ENCODE measurements at regions not wholly inside any gene's neighbourhood (a gene's known extent, or its start where the extent isn't known, plus 50 kb on each side); places are given as distances from the start of the nearest gene placed in this dataset.

DNA sequence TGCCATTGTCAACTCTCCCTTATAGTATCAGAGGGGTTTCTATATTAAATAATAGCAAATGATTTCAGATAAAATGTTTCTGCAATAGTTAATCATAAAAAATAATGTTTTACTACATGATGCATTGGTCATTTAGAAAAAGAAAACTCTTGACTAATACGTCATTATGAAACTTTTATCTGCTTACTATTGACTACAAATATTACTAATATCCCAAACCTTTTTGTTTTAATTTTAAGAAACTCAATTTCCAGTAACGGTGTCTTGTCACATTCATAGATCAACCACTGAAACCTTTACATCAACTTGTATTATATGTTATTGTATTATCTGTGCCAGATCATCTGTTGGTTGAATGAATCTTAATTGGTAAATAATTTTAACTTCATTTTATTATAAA is 482.9 kb upstream of the SLC35B3 start:
- H3K27ac ChIP-seq (ENCODE audit: low read depth in 1 of 2, low read length in 2 of 2) = no peak overlapping the region
- WGBS, 2 donors = 82% methylated on average over 2 of the region's 2 CpGs
- no peaks in the 10 kb centered on the region for H3K9me3 ChIP-seq (ENCODE audit: control insufficient read depth, low read length)
- H3K36me3 ChIP-seq (ENCODE audit: control insufficient read depth in 1 of 2, insufficient read depth in 2 of 2, low read length in 1 of 2) = no peaks in the 10 kb centered on the region
- DNase-seq (no peak), ATAC-seq (ENCODE audit: low FRiP score) (no peak)
- H3K4me1 ChIP-seq (ENCODE audit: control insufficient read depth in 1 of 2, insufficient read depth in 2 of 2, low read length in 2 of 2) = no peaks in the 10 kb centered on the region
- intact Hi-C loops (cut with DNase I) = no loop called here
- H3K4me3 ChIP-seq (ENCODE audit: low read length in 2 of 2) = no peak overlapping the region
- no peaks in the 10 kb centered on the region for H3K27me3 ChIP-seq (ENCODE audit: control insufficient read depth in 1 of 2, insufficient read depth in 2 of 2, low read length in 1 of 2)

DNA sequence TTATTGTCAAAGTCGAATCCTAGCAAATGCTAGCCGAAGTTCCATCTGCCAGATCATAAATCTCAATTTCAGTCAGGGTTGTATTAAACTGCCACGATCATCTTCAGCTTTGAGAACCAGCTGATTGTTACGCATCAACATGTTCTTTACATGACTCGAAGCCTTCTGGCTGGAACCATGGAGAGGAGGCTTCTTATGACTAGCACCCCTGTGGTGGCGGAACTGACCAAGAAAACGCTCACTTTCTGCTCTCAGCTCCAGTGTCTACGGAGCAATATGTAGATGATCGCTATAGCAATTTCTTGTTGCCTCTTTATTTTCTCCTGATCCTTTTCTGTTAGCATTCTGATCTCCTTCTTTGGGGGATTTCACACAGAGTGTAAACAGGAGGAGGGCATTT is 479.4 kb upstream of the SLC35B3 start:
- H3K27ac ChIP-seq (ENCODE audit: low read depth in 1 of 2, low read length in 2 of 2) = no peak overlapping the region
- no peaks in the 10 kb centered on the region for H3K36me3 ChIP-seq (ENCODE audit: control insufficient read depth in 1 of 2, insufficient read depth in 2 of 2, low read length in 1 of 2)
- DNase-seq (no peak), ATAC-seq (ENCODE audit: low FRiP score) (no peak)
- WGBS, 2 donors = 85 to 88% methylated on average over 9 of the region's 9 CpGs
- intact Hi-C loops (cut with DNase I) = no loop called here
- H3K27me3 ChIP-seq (ENCODE audit: control insufficient read depth in 1 of 2, insufficient read depth in 2 of 2, low read length in 1 of 2) = no peaks in the 10 kb centered on the region
- H3K9me3 ChIP-seq (ENCODE audit: control insufficient read depth, low read length) = no peaks in the 10 kb centered on the region
- no peaks in the 10 kb centered on the region for H3K4me1 ChIP-seq (ENCODE audit: control insufficient read depth in 1 of 2, insufficient read depth in 2 of 2, low read length in 2 of 2)
- no peak overlapping the region for H3K4me3 ChIP-seq (ENCODE audit: low read length in 2 of 2)

DNA sequence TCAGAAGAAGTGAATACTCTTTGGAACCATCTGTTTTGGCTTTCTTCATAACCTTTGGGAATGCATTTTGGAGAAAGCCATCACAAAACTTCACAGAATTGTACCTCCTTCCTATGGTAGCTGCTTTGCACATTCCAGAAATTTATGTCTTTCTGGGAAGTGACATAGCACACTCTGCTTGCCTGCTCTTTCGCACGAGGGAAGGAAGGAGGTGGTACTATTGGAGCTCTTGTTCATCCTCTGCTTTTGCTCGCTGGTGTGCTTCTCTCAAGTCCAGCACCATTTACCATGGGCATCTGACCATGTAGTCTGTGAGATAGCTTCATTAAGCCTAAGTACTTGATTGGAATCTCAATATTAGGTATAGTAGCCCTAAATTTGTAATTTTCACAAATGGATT is 473.3 kb upstream of the SLC35B3 start:
- Histone ChIP-seq H3K27me3 (ENCODE audit: control insufficient read depth in 1 of 2, insufficient read depth in 2 of 2, low read length in 1 of 2) (no peaks in the 10 kb centered on the region), H3K4me3 (ENCODE audit: low read length in 2 of 2) (no peak overlapping the region), H3K9me3 (ENCODE audit: control insufficient read depth, low read length) (no peaks in the 10 kb centered on the region), H3K36me3 (ENCODE audit: control insufficient read depth in 1 of 2, insufficient read depth in 2 of 2, low read length in 1 of 2) (no peaks in the 10 kb centered on the region), H3K27ac (ENCODE audit: low read depth in 1 of 2, low read length in 2 of 2) (no peak overlapping the region), H3K4me1 (ENCODE audit: control insufficient read depth in 1 of 2, insufficient read depth in 2 of 2, low read length in 2 of 2) (no peaks in the 10 kb centered on the region)
- intact Hi-C loops (cut with DNase I) = no loop called here
- ATAC-seq (ENCODE audit: low FRiP score) = no peak
- no peak for DNase-seq
- 17 to 34% methylated on average over 3 of the region's 3 CpGs for WGBS, 2 donors

DNA sequence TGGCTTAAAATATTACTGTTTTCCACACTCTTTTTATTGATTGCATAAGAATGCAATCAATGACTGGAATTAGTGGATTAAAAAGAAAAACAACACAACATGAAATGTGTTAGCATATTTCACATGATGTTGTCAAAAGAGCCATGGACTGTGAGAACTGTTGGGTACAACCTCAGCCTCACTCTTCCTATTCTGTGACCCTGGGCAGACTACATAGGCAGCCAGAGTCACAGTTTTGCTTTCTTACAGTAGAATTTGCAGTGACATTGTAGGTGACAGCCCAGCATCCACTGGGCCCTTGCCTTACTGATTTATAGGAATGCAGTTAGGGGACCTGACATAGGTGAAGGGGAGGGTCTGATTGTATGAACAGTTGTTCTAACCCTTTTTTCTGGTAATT is 471.4 kb upstream of the SLC35B3 start:
- ATAC-seq (ENCODE audit: low FRiP score) = no peak
- no peaks in the 10 kb centered on the region for H3K9me3 ChIP-seq (ENCODE audit: control insufficient read depth, low read length)
- intact Hi-C loops (cut with DNase I) = no loop called here
- H3K27me3 ChIP-seq (ENCODE audit: control insufficient read depth in 1 of 2, insufficient read depth in 2 of 2, low read length in 1 of 2) = no peaks in the 10 kb centered on the region
- no peak for DNase-seq
- H3K4me3 ChIP-seq (ENCODE audit: low read length in 2 of 2) = no peak overlapping the region
- no peak overlapping the region for H3K27ac ChIP-seq (ENCODE audit: low read depth in 1 of 2, low read length in 2 of 2)
- no peaks in the 10 kb centered on the region for H3K4me1 ChIP-seq (ENCODE audit: control insufficient read depth in 1 of 2, insufficient read depth in 2 of 2, low read length in 2 of 2)
- H3K36me3 ChIP-seq (ENCODE audit: control insufficient read depth in 1 of 2, insufficient read depth in 2 of 2, low read length in 1 of 2) = no peaks in the 10 kb centered on the region

DNA sequence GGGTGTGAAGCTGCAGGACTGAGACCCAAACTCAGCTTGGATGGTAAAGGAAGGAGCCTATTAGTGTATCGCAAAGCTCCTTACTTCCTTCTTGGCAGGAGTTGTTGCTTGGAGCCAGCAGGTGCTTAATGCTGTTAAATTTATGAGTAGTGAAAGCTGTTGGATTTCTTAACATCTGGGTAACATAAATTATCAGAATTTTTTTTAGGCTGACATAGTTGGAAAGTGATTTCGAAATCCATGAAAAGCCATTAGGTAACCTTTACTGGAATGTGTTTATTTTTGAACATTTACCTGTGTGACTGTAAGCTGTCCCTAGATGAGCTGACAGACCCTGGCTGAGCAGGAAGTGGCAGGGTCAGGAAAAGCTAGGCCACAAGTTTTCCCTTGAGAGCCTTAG is 470.4 kb upstream of the SLC35B3 start:
- intact Hi-C loops (cut with DNase I) = no loop called here
- Histone ChIP-seq H3K9me3 (ENCODE audit: control insufficient read depth, low read length) (no peaks in the 10 kb centered on the region), H3K27me3 (ENCODE audit: control insufficient read depth in 1 of 2, insufficient read depth in 2 of 2, low read length in 1 of 2) (no peaks in the 10 kb centered on the region), H3K4me3 (ENCODE audit: low read length in 2 of 2) (no peak overlapping the region), H3K36me3 (ENCODE audit: control insufficient read depth in 1 of 2, insufficient read depth in 2 of 2, low read length in 1 of 2) (no peaks in the 10 kb centered on the region), H3K4me1 (ENCODE audit: control insufficient read depth in 1 of 2, insufficient read depth in 2 of 2, low read length in 2 of 2) (no peaks in the 10 kb centered on the region), H3K27ac (ENCODE audit: low read depth in 1 of 2, low read length in 2 of 2) (no peak overlapping the region)
- 20 to 39% methylated on average over 2 of the region's 2 CpGs for WGBS, 2 donors
- DNase-seq (no peak), ATAC-seq (ENCODE audit: low FRiP score) (no peak)

DNA sequence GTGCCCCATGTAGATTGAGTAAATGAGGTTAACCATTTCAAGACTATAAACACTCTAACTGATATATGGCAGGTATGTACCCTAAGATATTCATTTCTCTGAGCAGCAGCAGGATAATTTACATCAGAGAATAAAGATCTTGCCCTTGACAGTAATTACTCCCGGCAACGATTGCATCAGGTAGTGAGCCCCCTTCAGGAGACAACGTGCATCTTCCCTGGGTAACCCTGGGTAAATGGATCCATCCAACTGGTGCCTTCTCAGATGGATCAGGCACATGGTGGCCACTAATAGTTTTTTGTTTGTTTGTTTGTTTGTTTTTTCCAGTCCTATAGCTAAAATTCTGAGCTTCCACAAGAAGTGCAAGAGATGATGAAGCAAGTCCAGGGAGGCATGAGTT is 469.4 kb upstream of the SLC35B3 start:
- intact Hi-C loops (cut with DNase I) = no loop called here
- no peaks in the 10 kb centered on the region for H3K4me1 ChIP-seq (ENCODE audit: control insufficient read depth in 1 of 2, insufficient read depth in 2 of 2, low read length in 2 of 2)
- H3K9me3 ChIP-seq (ENCODE audit: control insufficient read depth, low read length) = no peaks in the 10 kb centered on the region
- WGBS, 2 donors = 42 to 49% methylated on average over 3 of the region's 3 CpGs
- DNase-seq (no peak), ATAC-seq (ENCODE audit: low FRiP score) (no peak)
- H3K27ac ChIP-seq (ENCODE audit: low read depth in 1 of 2, low read length in 2 of 2) = no peak overlapping the region
- H3K27me3 ChIP-seq (ENCODE audit: control insufficient read depth in 1 of 2, insufficient read depth in 2 of 2, low read length in 1 of 2) = no peaks in the 10 kb centered on the region
- no peaks in the 10 kb centered on the region for H3K36me3 ChIP-seq (ENCODE audit: control insufficient read depth in 1 of 2, insufficient read depth in 2 of 2, low read length in 1 of 2)
- no peak overlapping the region for H3K4me3 ChIP-seq (ENCODE audit: low read length in 2 of 2)

DNA sequence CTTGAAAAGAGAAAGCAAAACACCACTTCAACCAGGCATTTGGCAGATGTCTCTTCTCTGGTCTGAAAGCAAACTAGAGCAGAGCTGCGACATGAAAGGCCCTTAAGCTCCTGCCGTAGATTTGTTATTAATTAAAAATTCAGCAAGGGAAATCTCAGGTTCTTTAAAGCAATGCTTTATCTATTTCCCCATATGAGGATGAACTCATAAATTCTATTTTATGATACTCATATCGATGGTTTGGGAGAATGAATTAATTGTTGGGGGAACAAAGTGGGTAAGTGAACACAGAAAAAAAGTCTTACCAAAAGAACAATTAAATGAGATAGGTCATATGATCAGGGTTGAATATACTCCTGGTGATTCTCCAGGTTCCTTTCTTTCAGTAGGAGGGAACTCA is 464.7 kb upstream of the SLC35B3 start:
- no peak overlapping the region for H3K4me3 ChIP-seq (ENCODE audit: low read length in 2 of 2)
- DNase-seq (no peak), ATAC-seq (ENCODE audit: low FRiP score) (no peak)
- H3K27me3 ChIP-seq (ENCODE audit: control insufficient read depth in 1 of 2, insufficient read depth in 2 of 2, low read length in 1 of 2) = no peaks in the 10 kb centered on the region
- intact Hi-C loops (cut with DNase I) = no loop called here
- 87% methylated on average over 3 of the region's 3 CpGs for WGBS, 2 donors
- H3K27ac ChIP-seq (ENCODE audit: low read depth in 1 of 2, low read length in 2 of 2) = no peak overlapping the region
- H3K36me3 ChIP-seq (ENCODE audit: control insufficient read depth in 1 of 2, insufficient read depth in 2 of 2, low read length in 1 of 2) = no peaks in the 10 kb centered on the region
- no peaks in the 10 kb centered on the region for H3K4me1 ChIP-seq (ENCODE audit: control insufficient read depth in 1 of 2, insufficient read depth in 2 of 2, low read length in 2 of 2)
- H3K9me3 ChIP-seq (ENCODE audit: control insufficient read depth, low read length) = no peaks in the 10 kb centered on the region

DNA sequence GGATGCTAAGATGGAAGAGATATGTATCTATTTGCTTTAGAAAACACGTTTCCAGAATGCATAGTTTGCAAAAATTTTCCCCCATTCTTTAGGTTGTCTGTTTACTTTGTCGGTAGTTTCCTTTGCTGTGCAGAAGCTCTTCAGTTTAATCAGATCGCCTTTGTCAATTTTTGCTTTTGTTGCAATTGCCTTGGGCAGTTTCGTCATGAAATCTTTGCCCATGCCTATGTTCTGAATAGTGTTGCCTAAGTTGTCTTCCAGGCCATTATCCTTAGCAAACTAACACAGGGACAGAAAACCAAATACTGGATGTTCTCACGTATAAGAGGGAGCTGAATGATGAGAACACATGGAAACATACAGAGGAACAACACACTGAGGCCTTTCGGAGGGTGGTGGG is 454.2 kb upstream of the SLC35B3 start:
- H3K27ac ChIP-seq (ENCODE audit: low read depth in 1 of 2, low read length in 2 of 2) = no peak overlapping the region
- WGBS, 2 donors = 67 to 68% methylated on average over 6 of the region's 6 CpGs
- H3K4me1 ChIP-seq (ENCODE audit: control insufficient read depth in 1 of 2, insufficient read depth in 2 of 2, low read length in 2 of 2) = no peaks in the 10 kb centered on the region
- intact Hi-C loops (cut with DNase I) = no loop called here
- H3K36me3 ChIP-seq (ENCODE audit: control insufficient read depth in 1 of 2, insufficient read depth in 2 of 2, low read length in 1 of 2) = no peaks in the 10 kb centered on the region
- DNase-seq (no peak), ATAC-seq (ENCODE audit: low FRiP score) (no peak)
- peaks cover 0 to 1% of the 10 kb centered on the region in 2 donors for H3K27me3 ChIP-seq (ENCODE audit: control insufficient read depth in 1 of 2, insufficient read depth in 2 of 2, low read length in 1 of 2)
- no peaks in the 10 kb centered on the region for H3K9me3 ChIP-seq (ENCODE audit: control insufficient read depth, low read length)
- no peak overlapping the region for H3K4me3 ChIP-seq (ENCODE audit: low read length in 2 of 2)

DNA sequence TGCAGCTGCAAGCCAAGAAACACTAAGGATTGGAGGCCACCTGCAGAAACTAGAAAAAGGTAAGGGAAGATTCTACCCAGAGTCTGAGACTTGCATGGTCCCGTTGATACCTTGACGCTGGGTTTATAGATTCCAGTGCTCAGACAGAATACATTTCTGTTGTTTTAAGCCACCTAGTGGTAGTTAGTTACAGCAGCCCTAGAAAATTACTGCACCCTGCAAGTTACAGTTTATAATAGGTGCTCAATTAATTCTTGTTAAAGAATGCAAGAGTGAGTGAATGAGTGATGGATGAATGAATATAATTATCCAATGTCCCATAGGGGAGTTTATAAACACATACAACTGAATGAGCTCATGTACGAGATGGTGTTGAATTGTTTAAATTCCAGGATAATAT is 453.1 kb upstream of the SLC35B3 start:
- WGBS, 2 donors = 47 to 53% methylated on average over 3 of the region's 3 CpGs
- no peaks in the 10 kb centered on the region for H3K36me3 ChIP-seq (ENCODE audit: control insufficient read depth in 1 of 2, insufficient read depth in 2 of 2, low read length in 1 of 2)
- intact Hi-C loops (cut with DNase I) = no loop called here
- ATAC-seq (ENCODE audit: low FRiP score) = no peak
- no peaks in the 10 kb centered on the region for H3K9me3 ChIP-seq (ENCODE audit: control insufficient read depth, low read length)
- no peaks in the 10 kb centered on the region for H3K4me1 ChIP-seq (ENCODE audit: control insufficient read depth in 1 of 2, insufficient read depth in 2 of 2, low read length in 2 of 2)
- peaks cover 0 to 1% of the 10 kb centered on the region in 2 donors for H3K27me3 ChIP-seq (ENCODE audit: control insufficient read depth in 1 of 2, insufficient read depth in 2 of 2, low read length in 1 of 2)
- no peak overlapping the region for H3K4me3 ChIP-seq (ENCODE audit: low read length in 2 of 2)
- H3K27ac ChIP-seq (ENCODE audit: low read depth in 1 of 2, low read length in 2 of 2) = no peak overlapping the region
- DNase-seq = no peak

DNA sequence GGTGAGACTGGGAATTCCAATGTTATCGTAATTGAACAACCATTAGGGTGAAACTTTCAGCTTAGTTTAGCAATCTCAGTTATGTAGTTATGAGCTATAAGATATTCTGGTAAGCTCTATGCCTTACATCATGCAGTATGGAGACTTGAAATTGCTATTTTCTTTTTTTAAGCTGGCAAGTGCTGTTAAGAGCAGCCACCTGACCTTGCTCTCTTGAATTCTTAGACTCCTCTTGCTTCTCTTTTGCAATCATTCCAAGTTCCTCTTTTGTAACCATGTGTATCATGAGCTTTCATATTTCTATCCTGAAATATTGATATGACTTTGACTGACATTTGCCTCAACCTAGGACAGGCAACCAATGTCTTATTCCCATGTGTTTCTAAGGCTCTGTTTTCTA is 446.3 kb upstream of the SLC35B3 start:
- intact Hi-C loops (cut with DNase I) = no loop called here
- no peaks in the 10 kb centered on the region for H3K27me3 ChIP-seq (ENCODE audit: control insufficient read depth in 1 of 2, insufficient read depth in 2 of 2, low read length in 1 of 2)
- H3K9me3 ChIP-seq (ENCODE audit: control insufficient read depth, low read length) = no peaks in the 10 kb centered on the region
- H3K27ac ChIP-seq (ENCODE audit: low read depth in 1 of 2, low read length in 2 of 2) = no peak overlapping the region
- no peaks in the 10 kb centered on the region for H3K4me1 ChIP-seq (ENCODE audit: control insufficient read depth in 1 of 2, insufficient read depth in 2 of 2, low read length in 2 of 2)
- H3K36me3 ChIP-seq (ENCODE audit: control insufficient read depth in 1 of 2, insufficient read depth in 2 of 2, low read length in 1 of 2) = no peaks in the 10 kb centered on the region
- H3K4me3 ChIP-seq (ENCODE audit: low read length in 2 of 2) = no peak overlapping the region
- 0% methylated on average over 1 of the region's 1 CpG for WGBS, 2 donors
- no peak for ATAC-seq (ENCODE audit: low FRiP score)
- no peak for DNase-seq
